SK-N-SH (cell line): ENCODE measurements at regions not wholly inside any gene's neighbourhood (a gene's known extent, or its start where the extent isn't known, plus 50 kb on each side); places are given as distances from the start of the nearest gene placed in this dataset.

Source experiments
- ELF1 ChIP-seq: IDR thresholded peaks from 2 replicates; pipeline ENCODE4 v1.4.0; 2012
- JUND ChIP-seq: IDR thresholded peaks from 2 replicates; pipeline ENCODE4 v1.4.0; 2012
- RAD21 ChIP-seq: IDR thresholded peaks from 2 replicates; pipeline ENCODE4 v1.6.1; 2012; ENCODE audit warnings: mild to moderate bottlenecking, low read length

GRCh38 chrX:8861908-8862307, 60.7 kb upstream of the FAM9A start:
- TF ChIP-seq JUND = no peak
- TF ChIP-seq ELF1 = no peak
- TF ChIP-seq RAD21 = no peak
